Dendritic cell treated with granulocyte-macrophage colony-stimulating factor and Interleukin-4, amounts not matched to agents 40 ng/mL and 50 ng/mL, for 4 days (primary cell): ENCODE measurements at regions not wholly inside any gene's neighbourhood (a gene's known extent, or its start where the extent isn't known, plus 50 kb on each side); places are given as distances from the start of the nearest gene placed in this dataset.

Source experiments
- H3K27ac Mint-ChIP-seq: one replicate; pipeline ENCODE4 v1.8.0; 2022; ENCODE audit warnings: mild to moderate bottlenecking, mixed read lengths
- H3K27me3 Mint-ChIP-seq: one replicate; pipeline ENCODE4 v1.8.0; 2022; ENCODE audit warnings: mild to moderate bottlenecking, mixed read lengths
- H3K36me3 Mint-ChIP-seq: one replicate; pipeline ENCODE4 v1.8.0; 2022; ENCODE audit warnings: low read depth, mixed read lengths
- H3K4me1 Mint-ChIP-seq: one replicate; pipeline ENCODE4 v1.8.0; 2022; ENCODE audit warnings: low read depth, mixed read lengths
- H3K4me3 Mint-ChIP-seq: one replicate; pipeline ENCODE4 v1.8.0; 2022; ENCODE audit warnings: mild to moderate bottlenecking, moderate library complexity, mixed read lengths
- H3K9me3 Mint-ChIP-seq: one replicate; pipeline ENCODE4 v1.8.0; 2022; ENCODE audit warnings: mixed read lengths
- intact Hi-C: fragments of 100-400 bp; cut with micrococcal nuclease; formaldehyde crosslinking; loops from one replicate; pipeline ENCODE4 v1.15.0; 2022

DNA sequence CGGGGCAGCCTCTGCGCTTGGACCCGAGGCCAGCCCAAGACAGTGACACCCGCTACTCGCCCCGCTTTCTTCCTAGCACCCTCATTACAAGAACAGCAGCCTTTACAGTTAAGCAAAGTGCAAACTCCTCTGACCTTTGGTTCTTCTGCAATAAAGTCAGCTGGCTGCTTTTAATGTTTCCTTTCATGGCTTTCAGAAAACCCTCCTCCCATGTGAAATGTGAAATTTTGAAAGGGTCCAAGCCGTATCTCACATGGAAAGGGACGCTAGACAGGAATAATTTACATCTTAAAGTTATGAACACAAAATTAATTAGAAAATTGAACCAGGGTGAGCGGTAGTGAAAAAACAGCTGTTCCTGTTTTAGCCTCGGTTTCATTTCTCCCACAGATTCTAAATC, 520.1 kb upstream of the FRG1 start:
- Mint-ChIP-seq H3K27me3 (no peaks in the 10 kb centered on the region), H3K27ac (no peak overlapping the region), H3K4me1 (no peaks in the 10 kb centered on the region), H3K36me3 (no peaks in the 10 kb centered on the region), H3K4me3 (no peak overlapping the region), H3K9me3 (peaks cover 27% of the 10 kb centered on the region)
- intact Hi-C loops = no loop called here

DNA sequence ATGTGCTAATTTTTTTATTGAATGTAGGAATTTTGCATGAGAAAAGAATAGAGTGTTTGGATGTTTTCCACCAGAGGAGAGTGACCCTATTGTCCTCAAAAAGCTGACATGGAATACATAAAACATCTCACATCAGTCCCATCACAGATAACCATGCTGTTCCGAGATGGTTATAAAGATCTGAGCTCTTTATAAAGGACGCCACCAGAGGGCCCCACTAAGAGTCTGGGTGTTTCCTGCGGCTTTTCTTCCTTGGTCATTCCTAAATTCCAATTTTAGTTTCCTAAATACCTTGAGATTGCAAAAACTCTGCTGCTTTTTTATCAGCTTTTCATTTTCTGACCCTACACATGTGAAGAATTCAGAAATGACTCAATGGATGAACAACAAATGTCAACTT, 504.5 kb upstream of the FRG1 start:
- no peaks in the 10 kb centered on the region for H3K4me1 Mint-ChIP-seq
- H3K27ac Mint-ChIP-seq = no peak overlapping the region
- H3K27me3 Mint-ChIP-seq = no peaks in the 10 kb centered on the region
- intact Hi-C loops = loop anchor here (2.0 kb wide), 1 partner anchor 357 kb away; no protein-coding TSS in a partner anchor
- H3K4me3 Mint-ChIP-seq = no peak overlapping the region
- H3K36me3 Mint-ChIP-seq = no peaks in the 10 kb centered on the region
- peaks cover 21% of the 10 kb centered on the region for H3K9me3 Mint-ChIP-seq

DNA sequence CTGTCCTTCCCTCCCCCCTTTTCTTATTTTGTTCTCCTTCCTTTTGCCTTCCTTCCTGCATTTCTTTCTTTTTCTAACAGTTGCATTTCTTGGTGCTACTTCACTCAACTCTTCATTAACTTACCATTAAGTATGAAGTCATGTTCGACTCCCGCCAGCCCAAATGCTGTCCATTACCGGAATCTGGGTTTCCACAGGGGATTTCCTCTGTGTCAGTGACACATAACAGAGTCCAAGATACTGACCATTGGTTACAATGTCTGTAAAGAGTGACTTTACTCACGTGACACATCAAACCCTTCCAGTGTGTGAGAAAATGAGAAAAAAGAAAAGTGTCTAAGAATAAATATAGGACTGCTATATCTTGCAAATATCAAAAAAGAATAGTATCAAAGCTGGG, 500.0 kb upstream of the FRG1 start:
- Mint-ChIP-seq H3K9me3 (peaks cover 4% of the 10 kb centered on the region), H3K27ac (no peak overlapping the region), H3K4me3 (no peak overlapping the region), H3K27me3 (no peaks in the 10 kb centered on the region), H3K4me1 (no peaks in the 10 kb centered on the region), H3K36me3 (no peaks in the 10 kb centered on the region)
- intact Hi-C loops = no loop called here

DNA sequence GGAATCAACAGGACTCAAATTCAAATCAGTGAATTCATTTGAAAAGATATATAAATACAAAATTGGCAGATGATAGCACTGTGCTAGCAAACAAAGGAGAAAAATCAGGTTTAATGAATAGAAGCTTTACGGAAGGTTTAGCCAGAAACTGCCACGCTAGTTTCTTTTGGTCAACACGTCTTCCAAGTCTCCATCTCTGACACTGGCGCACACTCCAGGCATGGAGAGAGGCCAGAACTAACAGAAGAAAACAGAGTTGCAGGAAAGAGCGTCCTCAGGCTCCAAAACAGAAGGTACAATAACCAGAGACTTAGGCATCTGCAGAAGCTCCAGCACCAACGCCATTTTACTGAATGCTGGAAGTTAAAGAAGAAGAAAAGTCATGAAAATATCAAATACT, 497.3 kb upstream of the FRG1 start:
- no peak overlapping the region for H3K4me3 Mint-ChIP-seq
- no peak overlapping the region for H3K27ac Mint-ChIP-seq
- no peaks in the 10 kb centered on the region for H3K27me3 Mint-ChIP-seq
- intact Hi-C loops = no loop called here
- H3K4me1 Mint-ChIP-seq = no peaks in the 10 kb centered on the region
- H3K9me3 Mint-ChIP-seq = peaks cover 11% of the 10 kb centered on the region
- H3K36me3 Mint-ChIP-seq = no peaks in the 10 kb centered on the region

DNA sequence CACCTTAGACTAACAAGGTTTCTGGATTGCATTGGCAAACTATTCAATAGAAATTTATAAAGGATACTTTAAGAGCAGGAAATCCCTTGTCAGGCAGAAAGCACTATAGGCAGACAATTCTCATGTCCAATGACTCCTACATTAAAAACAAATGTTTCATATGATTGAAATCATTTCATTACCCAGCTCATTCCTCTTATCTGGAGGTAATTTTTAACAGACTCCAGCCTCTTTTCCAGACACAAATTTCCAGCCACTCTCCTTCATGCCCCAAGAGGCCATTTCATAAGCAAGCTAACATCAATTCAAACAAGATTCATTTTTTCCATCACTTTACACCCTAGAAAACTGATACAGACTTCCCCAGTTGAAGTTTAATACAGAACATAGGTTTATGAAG, 495.1 kb upstream of the FRG1 start:
- no peaks in the 10 kb centered on the region for H3K36me3 Mint-ChIP-seq
- H3K27me3 Mint-ChIP-seq = no peaks in the 10 kb centered on the region
- H3K4me1 Mint-ChIP-seq = no peaks in the 10 kb centered on the region
- intact Hi-C loops = no loop called here
- H3K9me3 Mint-ChIP-seq = peaks cover 30% of the 10 kb centered on the region
- H3K27ac Mint-ChIP-seq = no peak overlapping the region
- no peak overlapping the region for H3K4me3 Mint-ChIP-seq

DNA sequence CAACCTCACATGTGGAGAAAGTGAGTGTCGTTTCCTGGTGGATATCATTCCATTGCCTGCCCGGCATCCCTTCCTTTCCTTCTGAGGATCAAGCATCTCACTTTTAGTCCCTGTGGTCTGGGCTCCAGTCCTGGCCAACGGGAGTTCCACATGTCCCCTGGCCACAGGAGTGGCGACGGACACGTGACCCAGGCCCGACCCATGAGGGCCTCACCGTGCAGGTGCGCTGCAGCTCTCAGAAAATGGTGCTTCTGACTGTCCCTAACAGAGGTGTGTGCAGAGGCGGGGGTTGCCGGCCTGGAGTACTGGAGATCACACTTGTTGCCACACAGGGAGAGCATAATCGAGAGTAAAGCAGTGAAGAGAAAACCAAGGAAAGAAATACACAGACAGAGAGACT, 476.9 kb upstream of the FRG1 start:
- Mint-ChIP-seq H3K9me3 (peaks cover 34% of the 10 kb centered on the region), H3K27ac (no peak overlapping the region), H3K36me3 (no peaks in the 10 kb centered on the region), H3K4me1 (no peaks in the 10 kb centered on the region), H3K4me3 (no peak overlapping the region), H3K27me3 (no peaks in the 10 kb centered on the region)
- intact Hi-C loops = no loop called here

DNA sequence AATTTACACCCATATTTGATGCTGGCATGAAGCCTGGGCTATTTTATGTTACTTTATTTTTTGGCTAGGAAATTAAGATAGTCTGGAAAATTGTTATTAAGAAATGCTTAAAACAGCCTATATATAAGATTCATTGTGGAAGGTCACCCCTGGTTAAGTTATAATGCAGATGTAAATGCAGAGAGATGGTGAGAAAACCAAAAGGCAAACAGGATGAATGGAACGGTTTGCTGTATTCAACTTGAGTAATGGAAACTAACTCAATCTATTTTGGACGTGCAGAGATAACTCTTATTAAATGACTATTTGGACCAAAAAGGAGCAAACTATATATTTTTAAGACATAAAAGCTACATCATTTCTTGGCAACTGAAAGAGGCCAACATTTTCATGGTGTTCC, 446.3 kb upstream of the FRG1 start:
- Mint-ChIP-seq H3K4me1 (peaks cover 5% of the 10 kb centered on the region), H3K27ac (no peak overlapping the region), H3K9me3 (peaks cover 8% of the 10 kb centered on the region), H3K27me3 (no peaks in the 10 kb centered on the region), H3K36me3 (no peaks in the 10 kb centered on the region), H3K4me3 (no peak overlapping the region)
- intact Hi-C loops = no loop called here

DNA sequence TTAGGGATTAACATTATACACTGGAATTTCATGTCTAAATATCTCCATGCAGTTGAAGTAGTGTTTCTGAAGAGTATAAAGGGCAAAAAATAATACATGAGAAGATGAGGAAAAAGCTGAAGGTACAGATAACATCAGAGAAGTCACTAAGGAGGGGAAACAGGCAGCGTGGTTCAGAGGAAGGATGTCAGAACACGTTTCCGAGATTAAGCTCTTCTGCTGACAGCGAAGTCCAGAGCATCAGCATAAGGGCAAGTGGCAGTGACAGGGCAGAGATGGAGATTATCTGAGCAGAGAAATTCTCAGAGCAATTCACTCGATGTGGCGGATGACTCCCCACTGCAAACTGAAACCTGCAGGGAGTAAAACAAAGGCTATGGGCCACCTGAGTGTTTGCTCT, 443.2 kb upstream of the FRG1 start:
- intact Hi-C loops = no loop called here
- Mint-ChIP-seq H3K9me3 (no peaks in the 10 kb centered on the region), H3K27ac (no peak overlapping the region), H3K27me3 (no peaks in the 10 kb centered on the region), H3K36me3 (no peaks in the 10 kb centered on the region), H3K4me3 (no peak overlapping the region), H3K4me1 (peaks cover 5% of the 10 kb centered on the region)

DNA sequence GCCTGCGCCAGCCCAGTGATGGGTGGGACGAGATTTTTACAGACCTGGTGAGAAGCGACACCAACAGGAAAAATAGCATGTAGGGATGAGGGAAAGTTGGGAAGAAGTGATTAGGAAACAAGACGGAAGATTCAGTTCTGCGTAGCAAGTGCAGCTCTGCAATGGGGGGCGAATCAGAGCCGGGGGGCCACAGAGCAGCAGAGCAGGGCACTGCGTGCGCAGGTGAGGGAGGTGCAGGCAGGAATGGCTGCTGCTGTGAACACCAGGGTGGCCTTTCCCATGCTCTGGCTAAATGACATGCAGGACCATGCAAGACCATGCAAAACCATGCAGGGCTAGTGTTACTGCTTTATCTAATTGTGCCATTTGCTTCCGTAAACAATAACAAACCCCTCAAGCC, 442.7 kb upstream of the FRG1 start:
- no peaks in the 10 kb centered on the region for H3K36me3 Mint-ChIP-seq
- no peak overlapping the region for H3K27ac Mint-ChIP-seq
- intact Hi-C loops = no loop called here
- H3K4me1 Mint-ChIP-seq = peaks cover 5% of the 10 kb centered on the region
- no peaks in the 10 kb centered on the region for H3K9me3 Mint-ChIP-seq
- no peak overlapping the region for H3K4me3 Mint-ChIP-seq
- H3K27me3 Mint-ChIP-seq = no peaks in the 10 kb centered on the region

DNA sequence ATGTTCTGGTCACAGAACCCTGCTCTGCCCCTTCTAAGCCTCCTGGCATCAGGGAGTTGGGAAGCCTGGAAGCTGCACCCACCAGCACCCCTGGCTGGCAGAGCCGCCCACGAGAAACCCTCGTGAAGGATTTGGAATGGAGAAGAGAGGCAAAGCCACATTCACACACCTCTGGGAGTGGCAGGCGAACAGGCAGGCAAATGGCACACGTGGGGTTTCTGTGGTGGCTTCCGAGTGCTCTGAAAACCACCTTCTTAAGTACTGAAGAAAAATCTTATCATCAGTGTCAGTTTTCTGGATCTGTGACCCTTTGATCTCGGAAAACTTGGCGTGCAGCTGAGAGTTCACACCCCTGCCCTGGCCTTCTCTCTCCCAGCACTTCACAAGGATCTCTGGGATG, 442.2 kb upstream of the FRG1 start:
- Mint-ChIP-seq H3K9me3 (no peaks in the 10 kb centered on the region), H3K4me1 (peaks cover 5% of the 10 kb centered on the region), H3K27me3 (no peaks in the 10 kb centered on the region), H3K36me3 (no peaks in the 10 kb centered on the region), H3K27ac (no peak overlapping the region), H3K4me3 (no peak overlapping the region)
- intact Hi-C loops = no loop called here

DNA sequence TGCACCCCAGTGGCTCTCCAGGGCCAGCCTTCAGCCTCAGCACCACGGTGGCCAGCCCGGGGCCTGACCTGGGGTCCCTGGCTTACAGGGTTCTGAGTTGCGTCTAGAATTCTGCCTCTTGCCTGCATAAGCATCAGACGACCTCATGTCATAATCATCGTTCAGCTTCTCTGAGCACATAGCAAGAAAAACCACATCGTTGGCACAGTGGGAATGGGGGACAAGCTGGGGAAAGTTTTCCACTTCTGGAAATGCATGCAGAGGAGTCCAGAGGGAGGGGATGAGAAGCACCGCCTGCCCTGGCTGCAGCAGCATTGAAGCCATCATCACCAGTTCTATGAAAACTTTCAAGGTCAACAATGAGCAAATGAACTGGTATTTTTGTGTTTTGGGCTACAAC, 441.0 kb upstream of the FRG1 start:
- H3K27ac Mint-ChIP-seq = no peak overlapping the region
- intact Hi-C loops = no loop called here

DNA sequence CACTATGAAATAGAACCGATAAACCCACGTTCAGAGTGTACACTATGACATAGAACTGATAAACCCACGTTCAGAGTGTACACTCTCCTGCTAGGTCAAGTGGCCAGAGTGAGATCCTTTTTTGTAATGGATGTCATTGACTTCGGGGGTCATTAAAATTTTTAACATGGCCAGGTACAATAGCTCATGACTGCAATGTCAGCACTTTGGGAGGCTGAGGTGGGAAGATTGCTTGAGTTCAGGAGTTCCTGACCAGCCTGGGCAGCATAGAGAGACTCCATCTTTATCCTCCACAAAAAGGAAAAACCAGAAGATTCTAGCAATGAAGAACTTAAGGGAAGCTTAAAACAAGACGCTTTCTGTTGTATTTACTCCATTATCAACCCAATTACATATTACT, 439.7 kb upstream of the FRG1 start:
- Mint-ChIP-seq H3K4me1 (peaks cover 11% of the 10 kb centered on the region), H3K9me3 (no peaks in the 10 kb centered on the region), H3K27me3 (no peaks in the 10 kb centered on the region), H3K27ac (no peak overlapping the region), H3K36me3 (no peaks in the 10 kb centered on the region), H3K4me3 (no peak overlapping the region)
- intact Hi-C loops = no loop called here

More for the DNA sequence above, 441.0 kb upstream of the FRG1 start:
- Mint-ChIP-seq H3K4me1 (peaks cover 11% of the 10 kb centered on the region), H3K9me3 (no peaks in the 10 kb centered on the region), H3K4me3 (no peak overlapping the region), H3K27me3 (no peaks in the 10 kb centered on the region), H3K36me3 (no peaks in the 10 kb centered on the region)

DNA sequence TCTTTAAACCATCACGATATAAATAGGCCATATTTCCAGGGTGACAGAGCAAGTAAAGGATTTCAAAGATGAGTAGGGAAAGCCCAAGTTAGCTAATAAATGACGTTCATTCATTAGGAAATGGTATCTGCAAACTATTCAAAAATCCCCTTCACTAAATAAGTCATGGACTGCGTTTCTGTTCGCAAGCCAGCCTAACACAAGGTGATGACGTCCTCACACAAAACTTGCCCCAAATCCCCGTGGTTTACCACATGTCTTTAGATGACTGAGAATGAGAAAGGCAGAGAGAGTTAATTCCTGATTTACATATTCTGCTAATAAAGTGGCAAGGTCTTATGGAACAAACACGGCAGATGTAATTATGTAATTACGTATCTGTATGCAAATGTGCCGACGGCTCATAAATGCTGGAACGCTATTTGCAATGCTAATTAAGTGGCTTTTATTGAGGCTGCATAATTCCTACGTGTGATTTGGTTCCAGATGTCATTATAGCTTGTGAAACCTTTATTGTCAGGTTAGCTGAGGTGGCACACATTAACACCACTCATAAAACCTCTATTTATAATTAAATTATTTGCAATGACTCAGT, 437.7 kb upstream of the FRG1 start:
- Mint-ChIP-seq H3K27me3 (no peaks in the 10 kb centered on the region), H3K4me3 (no peak overlapping the region), H3K4me1 (peaks cover 6% of the 10 kb centered on the region), H3K27ac (no peak overlapping the region), H3K36me3 (no peaks in the 10 kb centered on the region), H3K9me3 (no peaks in the 10 kb centered on the region)
- intact Hi-C loops = no loop called here

DNA sequence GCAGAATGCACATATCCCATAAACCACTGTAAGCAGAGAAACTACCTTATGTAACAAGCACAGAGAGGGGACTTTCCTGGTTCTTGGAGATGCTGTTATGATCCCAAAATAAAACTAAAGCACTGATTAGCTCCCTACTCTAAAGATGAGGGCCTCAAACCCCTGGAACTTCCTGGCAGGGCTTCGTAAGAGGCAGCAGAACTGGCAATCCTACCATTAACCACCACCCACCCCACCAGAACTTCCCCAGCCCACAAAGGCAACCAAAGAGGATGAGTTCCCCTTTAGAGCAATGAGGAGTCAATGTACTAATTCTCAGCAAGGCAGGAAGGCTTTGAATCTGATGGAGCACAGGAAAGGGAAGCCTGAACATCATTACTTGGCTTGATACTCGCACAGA, 436.5 kb upstream of the FRG1 start:
- Mint-ChIP-seq H3K9me3 (no peaks in the 10 kb centered on the region), H3K27me3 (no peaks in the 10 kb centered on the region), H3K4me3 (no peak overlapping the region), H3K27ac (no peak overlapping the region), H3K4me1 (peaks cover 6% of the 10 kb centered on the region), H3K36me3 (no peaks in the 10 kb centered on the region)
- intact Hi-C loops = no loop called here

DNA sequence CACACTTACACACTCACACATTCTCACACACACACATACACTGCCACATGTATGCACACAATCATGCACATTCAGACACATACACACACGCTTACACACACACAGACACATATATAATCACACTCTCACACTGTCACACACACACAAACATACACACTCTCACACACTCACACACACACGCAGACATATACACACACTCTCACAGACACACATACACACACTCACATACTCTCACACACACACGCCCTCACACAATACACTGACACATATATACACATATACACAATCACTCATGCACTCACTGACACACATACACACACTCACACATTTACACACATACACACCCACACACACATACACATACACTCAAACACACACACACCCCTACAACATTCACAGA, 435.3 kb upstream of the FRG1 start:
- Mint-ChIP-seq H3K9me3 (peaks cover 8% of the 10 kb centered on the region), H3K27me3 (no peaks in the 10 kb centered on the region), H3K27ac (no peak overlapping the region), H3K4me3 (no peak overlapping the region), H3K4me1 (peaks cover 6% of the 10 kb centered on the region), H3K36me3 (no peaks in the 10 kb centered on the region)
- intact Hi-C loops = no loop called here
